ENCODE measurements at regions not wholly inside any gene's neighbourhood (a gene's known extent, or its start where the extent isn't known, plus 50 kb on each side); places are given as distances from the start of the nearest gene placed in this dataset.

DNA sequence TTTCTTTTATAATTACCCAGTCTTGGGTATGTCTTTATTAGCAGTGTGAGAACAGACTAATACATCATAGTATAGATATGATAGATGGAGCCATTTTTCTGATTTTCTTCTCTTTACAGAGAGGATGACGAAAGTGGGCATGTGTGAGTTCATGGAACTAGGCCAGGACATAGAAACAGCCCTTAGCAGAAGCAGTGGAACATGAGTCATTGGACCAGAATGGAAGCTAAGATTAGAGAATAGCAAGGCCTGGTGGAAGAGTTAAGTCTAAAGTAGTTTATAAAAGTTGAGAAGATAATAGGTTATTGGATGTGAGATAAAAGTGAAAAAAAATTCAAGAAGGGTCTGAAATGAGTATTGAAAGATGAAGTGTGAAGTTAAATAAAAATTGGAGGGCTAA lies 97.0 kb upstream of the MPPED2 start:
- TF ChIP-seq POLR2A (IDR thresholded peaks at IDR 0.05) (no peak), CTCF (IDR thresholded peaks at IDR 0.05) (no peak), EP300 (IDR thresholded peaks at IDR 0.05) (no peak)
- Histone ChIP-seq H3K27ac (no peak overlapping the region), H3K27me3 (no peaks in the 10 kb centered on the region), H3K9me3 (no peaks in the 10 kb centered on the region), H3K36me3 (no peaks in the 10 kb centered on the region), H3K4me3 (no peak overlapping the region), H3K4me1 (no peaks in the 10 kb centered on the region)
- DNase-seq (no peak), ATAC-seq (ENCODE audit: low FRiP score in 2 of 2) (no peak)
- WGBS, 2 donors: 83 to 92% methylated on average over 1 of the region's 1 CpG

DNA sequence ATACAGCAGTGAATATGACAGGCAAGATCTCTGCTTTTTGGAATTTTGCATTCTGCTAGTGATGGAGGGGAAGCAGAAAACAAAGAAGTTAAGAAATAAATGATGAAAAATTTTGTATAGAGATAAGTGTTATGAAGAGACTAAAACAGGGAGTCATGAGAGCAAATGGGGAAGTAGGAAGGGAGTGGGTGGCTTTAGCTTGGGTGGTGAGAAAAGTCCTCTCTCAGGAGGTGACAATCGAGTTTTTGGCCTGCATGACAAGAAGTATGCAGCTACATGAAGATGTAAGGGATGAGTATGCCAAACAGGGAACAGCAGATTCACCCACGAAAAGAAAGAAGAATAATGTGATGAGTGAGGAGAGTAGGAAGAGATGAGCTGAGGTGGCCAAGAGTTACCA lies 80.7 kb upstream of the MPPED2 start:
- TF ChIP-seq POLR2A (IDR thresholded peaks at IDR 0.05) (no peak), POLR2AphosphoS5 (IDR thresholded peaks at IDR 0.05) (no peak)
- ATAC-seq (ENCODE audit: low FRiP score in 2 of 2): no peak
- Histone ChIP-seq H3K27me3 (no peaks in the 10 kb centered on the region), H3K36me3 (no peaks in the 10 kb centered on the region), H3K9me3 (no peaks in the 10 kb centered on the region), H3K4me1 (no peaks in the 10 kb centered on the region), H3K27ac (no peak overlapping the region), H3K4me3 (no peak overlapping the region)
- 64 to 74% methylated on average over 2 of the region's 2 CpGs for WGBS, 2 donors
- no peak for DNase-seq

DNA sequence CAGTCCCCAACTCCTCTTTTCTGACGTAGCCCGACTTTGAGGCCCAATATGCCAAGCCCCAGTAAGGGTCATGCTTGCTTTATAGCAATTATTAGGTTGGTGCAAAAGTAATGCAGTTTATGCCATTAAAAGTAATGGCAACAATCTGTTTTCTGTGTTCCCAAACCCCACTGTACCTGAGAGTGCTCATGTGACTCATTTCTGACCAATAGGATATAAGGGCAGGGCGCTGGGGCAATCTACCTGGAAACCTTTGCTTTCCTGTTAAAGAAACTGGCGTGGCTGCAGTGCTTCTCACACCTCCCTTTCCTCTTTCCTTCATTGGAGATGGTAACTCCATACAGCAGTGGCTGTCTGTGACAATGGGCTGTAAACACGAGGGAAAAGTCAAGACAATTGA lies 78.9 kb upstream of the MPPED2 start:
- WGBS, 2 donors: 79 to 80% methylated on average over 5 of the region's 5 CpGs
- no peak for TF ChIP-seq CTCF (IDR thresholded peaks at IDR 0.05)
- no peak for TF ChIP-seq POLR2AphosphoS5 (IDR thresholded peaks at IDR 0.05)
- no peak for TF ChIP-seq EP300 (IDR thresholded peaks at IDR 0.05)
- TF ChIP-seq POLR2A (IDR thresholded peaks at IDR 0.05): no peak
- ATAC-seq (ENCODE audit: low FRiP score in 2 of 2) (no peak), DNase-seq (no peak)
- no peaks in the 10 kb centered on the region for H3K4me1 ChIP-seq
- H3K9me3 ChIP-seq: no peaks in the 10 kb centered on the region
- H3K36me3 ChIP-seq: no peaks in the 10 kb centered on the region
- H3K27me3 ChIP-seq: no peaks in the 10 kb centered on the region
- H3K27ac ChIP-seq: no peak overlapping the region
- H3K4me3 ChIP-seq: no peak overlapping the region

DNA sequence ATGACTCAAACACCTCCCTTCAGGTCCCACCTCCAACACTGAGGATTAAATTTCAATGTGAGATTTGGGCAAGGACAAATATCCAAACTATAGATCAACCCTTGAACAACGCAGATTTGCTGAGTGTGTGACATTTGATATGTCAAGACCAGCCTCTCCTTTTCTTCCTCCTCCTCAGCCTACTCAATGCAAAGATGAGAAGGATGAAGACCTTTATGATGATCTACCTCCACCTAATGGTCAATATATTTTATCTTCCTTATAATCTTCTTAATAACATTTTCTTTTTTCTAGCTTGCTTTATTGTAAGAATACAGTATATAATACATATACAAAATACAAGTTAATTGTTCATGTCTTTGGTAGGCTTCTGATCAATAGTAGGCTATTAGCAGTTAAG lies 67.5 kb upstream of the MPPED2 start:
- 69 to 75% methylated on average over 1 of the region's 1 CpG for WGBS, 2 donors
- DNase-seq (no peak), ATAC-seq (ENCODE audit: low FRiP score in 2 of 2) (no peak)
- Histone ChIP-seq H3K4me1 (no peaks in the 10 kb centered on the region), H3K27me3 (no peaks in the 10 kb centered on the region), H3K27ac (no peak overlapping the region), H3K36me3 (no peaks in the 10 kb centered on the region), H3K9me3 (no peaks in the 10 kb centered on the region), H3K4me3 (no peak overlapping the region)
- TF ChIP-seq POLR2A (IDR thresholded peaks at IDR 0.05): no peak
- no peak for TF ChIP-seq CTCF (IDR thresholded peaks at IDR 0.05)
- TF ChIP-seq POLR2AphosphoS5 (IDR thresholded peaks at IDR 0.05): no peak
- TF ChIP-seq EP300 (IDR thresholded peaks at IDR 0.05): no peak

DNA sequence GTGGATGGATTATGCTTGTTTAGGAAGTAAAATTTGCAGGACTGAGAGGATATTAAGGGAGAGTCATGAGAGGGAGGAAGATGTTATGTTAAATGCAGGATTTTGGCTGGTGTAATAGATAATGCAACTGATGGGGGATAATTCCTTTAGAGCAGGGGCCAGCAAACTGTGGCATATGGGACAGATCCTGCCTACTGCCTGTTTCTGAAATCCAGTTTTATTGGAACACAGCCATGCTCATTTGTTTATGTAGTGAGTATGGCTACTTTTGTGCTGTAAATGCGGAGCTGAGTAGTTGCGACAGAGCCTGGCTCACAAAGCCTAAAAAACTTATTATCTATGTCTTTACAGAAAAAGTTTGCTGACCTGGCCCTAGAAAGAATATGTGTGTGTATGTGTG lies 66.6 kb upstream of the MPPED2 start:
- H3K36me3 ChIP-seq: no peaks in the 10 kb centered on the region
- 84 to 100% methylated on average over 2 of the region's 2 CpGs for WGBS, 2 donors
- H3K27me3 ChIP-seq: no peaks in the 10 kb centered on the region
- H3K4me1 ChIP-seq: no peaks in the 10 kb centered on the region
- H3K4me3 ChIP-seq: no peak overlapping the region
- H3K27ac ChIP-seq: no peak overlapping the region
- DNase-seq (no peak), ATAC-seq (ENCODE audit: low FRiP score in 2 of 2) (no peak)
- TF ChIP-seq EP300 (IDR thresholded peaks at IDR 0.05) (no peak), POLR2AphosphoS5 (IDR thresholded peaks at IDR 0.05) (no peak), POLR2A (IDR thresholded peaks at IDR 0.05) (no peak), CTCF (IDR thresholded peaks at IDR 0.05) (no peak)
- no peaks in the 10 kb centered on the region for H3K9me3 ChIP-seq
